Breast epithelium (tissue), 3 donors: ENCODE measurements at regions not wholly inside any gene's neighbourhood (a gene's known extent, or its start where the extent isn't known, plus 50 kb on each side); places are given as distances from the start of the nearest gene placed in this dataset.

Experiments
- POLR2A ChIP-seq: fragments of 450-650 bp; IDR thresholded peaks from one replicate; pipeline ENCODE4 v1.6.1; 2016; ENCODE audit warnings: antibody characterized with exemption, mild to moderate bottlenecking, moderate library complexity
- POLR2AphosphoS5 ChIP-seq, 3 donors: sonication (generic); formaldehyde crosslinking; IDR thresholded peaks; one replicate each; pipeline ENCODE4 v1.6.1; 2017; ENCODE audit warnings: antibody characterized with exemption in 3 of 3

- no peak for TF ChIP-seq POLR2AphosphoS5 (IDR thresholded peaks at IDR 0.05)
- TF ChIP-seq POLR2A, result no peak
Measured at GRCh38 chr13:50643060-50643459, 200.4 kb downstream of the DLEU7 start.
